Activated naive CD8-positive, alpha-beta T cell treated with anti-CD3 and anti-CD28 coated beads, Interleukin-2, amount 10 ng/mL, durations not matched to agents 7 days and 5 days (primary cell): ENCODE measurements at regions not wholly inside any gene's neighbourhood (a gene's known extent, or its start where the extent isn't known, plus 50 kb on each side); places are given as distances from the start of the nearest gene placed in this dataset.

Source experiments
- ATAC-seq: fragments of 150-1000 bp; cut with Tn5 transposase; one replicate; pipeline ENCODE4 v1.10.0; 2021; ENCODE audit warnings: low read depth, moderate library complexity
- POLR2A ChIA-PET: fragments of 350-600 bp; sonication (Branson Sonifier 250); formaldehyde crosslinking; loops from one replicate; lab custom pipeline; 2021; ENCODE audit warnings: antibody characterized with exemption; lab: Charles Lee
- DNase-seq: peaks from one replicate; pipeline ENCODE4 v3.0.0; 2021
- H3K27ac Mint-ChIP-seq: one replicate; pipeline ENCODE4 v1.8.0; 2022; ENCODE audit warnings: mild to moderate bottlenecking, mixed read lengths
- H3K27me3 Mint-ChIP-seq: one replicate; pipeline ENCODE4 v1.8.0; 2022; ENCODE audit warnings: mild to moderate bottlenecking, moderate library complexity, mixed read lengths
- H3K36me3 Mint-ChIP-seq: one replicate; pipeline ENCODE4 v1.8.0; 2021; ENCODE audit warnings: mild to moderate bottlenecking, mixed read lengths
- H3K4me1 Mint-ChIP-seq: one replicate; pipeline ENCODE4 v1.8.0; 2021; ENCODE audit warnings: mixed read lengths
- H3K4me3 Mint-ChIP-seq: one replicate; pipeline ENCODE4 v1.8.0; 2022; ENCODE audit warnings: mild to moderate bottlenecking, moderate library complexity, mixed read lengths
- H3K9me3 Mint-ChIP-seq: one replicate; pipeline ENCODE4 v1.8.0; 2021; ENCODE audit warnings: mixed read lengths

- Mint-ChIP-seq H3K27me3 (no peaks in the 10 kb centered on the region), H3K4me3 (no peak overlapping the region), H3K27ac (no peak overlapping the region), H3K36me3 (no peaks in the 10 kb centered on the region), H3K9me3 (no peaks in the 10 kb centered on the region), H3K4me1 (no peaks in the 10 kb centered on the region)
- no peak for DNase-seq
- POLR2A ChIA-PET: no interaction called here
- no peak for ATAC-seq
Observed at GRCh38 chrX:99654188-99654587, 755.9 kb downstream of the PCDH19 start.

DNA sequence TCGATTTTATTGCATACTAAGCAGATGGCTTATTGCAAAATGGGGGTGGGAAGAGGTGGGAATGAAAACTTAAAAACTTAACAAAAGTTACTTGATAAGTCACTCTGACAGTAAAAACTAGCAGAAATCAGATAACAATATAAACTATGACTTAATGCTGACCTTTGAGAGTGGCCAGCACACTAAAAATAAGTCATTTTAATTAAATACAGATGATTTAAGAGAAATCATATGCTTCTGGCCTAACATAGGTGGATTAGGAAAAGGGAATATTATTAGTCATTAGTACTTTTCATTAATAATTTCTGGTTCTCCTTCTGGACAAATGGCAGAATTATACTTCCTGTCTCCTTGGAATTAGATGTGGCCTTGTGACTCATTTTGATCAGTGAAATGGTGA is 756.7 kb downstream of the PCDH19 start:
- Mint-ChIP-seq H3K27me3 (no peaks in the 10 kb centered on the region), H3K36me3 (no peaks in the 10 kb centered on the region), H3K27ac (no peak overlapping the region), H3K4me3 (no peak overlapping the region), H3K9me3 (no peaks in the 10 kb centered on the region), H3K4me1 (no peaks in the 10 kb centered on the region)
- POLR2A ChIA-PET: no interaction called here
- ATAC-seq: no peak
- DNase-seq: no peak

DNA sequence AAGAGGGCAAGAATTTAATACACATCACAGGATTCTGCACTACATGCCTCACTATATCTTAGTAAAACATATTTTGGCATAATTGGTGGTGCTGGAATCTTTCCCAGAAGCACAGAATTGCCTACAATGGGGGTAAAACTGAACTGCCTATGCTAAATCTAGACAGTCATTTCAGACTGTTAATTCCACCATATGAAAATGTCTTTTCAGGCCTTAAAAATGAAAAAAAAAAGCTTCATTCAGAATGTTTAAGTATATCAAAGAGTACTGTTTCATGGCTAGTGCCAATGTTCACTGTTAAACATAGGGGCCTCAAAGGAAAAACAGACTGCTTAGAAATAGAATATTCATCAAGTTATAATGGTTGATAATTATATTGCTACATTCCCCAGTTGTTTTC is 797.0 kb downstream of the PCDH19 start:
- no peak overlapping the region for H3K4me3 Mint-ChIP-seq
- no peak for DNase-seq
- H3K27me3 Mint-ChIP-seq: no peaks in the 10 kb centered on the region
- no peaks in the 10 kb centered on the region for H3K36me3 Mint-ChIP-seq
- no peak overlapping the region for H3K27ac Mint-ChIP-seq
- POLR2A ChIA-PET: no interaction called here
- H3K4me1 Mint-ChIP-seq: no peaks in the 10 kb centered on the region
- ATAC-seq: no peak
- no peaks in the 10 kb centered on the region for H3K9me3 Mint-ChIP-seq

DNA sequence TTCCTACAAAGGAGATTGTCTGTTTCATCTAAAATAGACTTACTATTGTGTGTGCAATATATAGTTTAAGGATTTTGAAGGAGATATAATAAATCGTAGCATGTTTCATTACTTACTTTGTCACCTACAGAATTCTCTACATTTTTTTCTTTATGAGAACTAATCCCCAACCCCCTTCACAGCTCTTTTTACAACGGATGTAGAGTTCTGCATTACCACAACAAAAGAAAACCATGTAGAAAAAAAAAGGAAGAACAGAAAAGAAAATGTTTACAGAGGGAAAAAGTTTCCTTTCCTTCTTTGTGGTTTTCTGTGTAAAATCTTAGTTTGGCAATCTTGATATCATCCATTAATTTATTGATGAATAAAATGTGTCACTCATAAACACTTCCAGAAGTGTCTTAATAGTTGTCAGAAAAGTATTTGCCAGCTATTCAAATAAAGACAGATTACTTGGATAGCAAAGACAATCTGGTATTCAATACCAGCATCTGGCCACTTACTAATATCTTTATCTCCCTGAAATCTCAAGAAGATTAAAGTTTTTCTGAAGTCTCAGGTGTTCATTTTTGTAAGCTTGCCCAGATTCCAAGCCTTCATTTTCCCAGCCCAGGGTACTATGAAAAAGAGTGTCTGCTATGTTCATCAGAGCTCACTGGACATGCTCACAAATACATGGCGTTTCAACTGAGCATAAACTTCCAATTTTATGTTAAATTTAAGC is 806.8 kb downstream of the PCDH19 start:
- no peak for ATAC-seq
- DNase-seq: no peak

GRCh38 chrX:99602107-99602506 is 808.0 kb downstream of the PCDH19 start:
- no peak overlapping the region for H3K4me3 Mint-ChIP-seq
- H3K9me3 Mint-ChIP-seq: no peaks in the 10 kb centered on the region
- H3K27ac Mint-ChIP-seq: no peak overlapping the region
- DNase-seq (no peak), ATAC-seq (no peak)
- H3K27me3 Mint-ChIP-seq: no peaks in the 10 kb centered on the region
- H3K36me3 Mint-ChIP-seq: no peaks in the 10 kb centered on the region
- no peaks in the 10 kb centered on the region for H3K4me1 Mint-ChIP-seq
- POLR2A ChIA-PET: no interaction called here

More for the DNA sequence above, 806.8 kb downstream of the PCDH19 start:
- H3K4me3 Mint-ChIP-seq: no peak overlapping the region
- H3K27ac Mint-ChIP-seq: no peak overlapping the region
- no peaks in the 10 kb centered on the region for H3K9me3 Mint-ChIP-seq
- no peaks in the 10 kb centered on the region for H3K36me3 Mint-ChIP-seq
- no peaks in the 10 kb centered on the region for H3K4me1 Mint-ChIP-seq
- POLR2A ChIA-PET: no interaction called here
- no peaks in the 10 kb centered on the region for H3K27me3 Mint-ChIP-seq

DNA sequence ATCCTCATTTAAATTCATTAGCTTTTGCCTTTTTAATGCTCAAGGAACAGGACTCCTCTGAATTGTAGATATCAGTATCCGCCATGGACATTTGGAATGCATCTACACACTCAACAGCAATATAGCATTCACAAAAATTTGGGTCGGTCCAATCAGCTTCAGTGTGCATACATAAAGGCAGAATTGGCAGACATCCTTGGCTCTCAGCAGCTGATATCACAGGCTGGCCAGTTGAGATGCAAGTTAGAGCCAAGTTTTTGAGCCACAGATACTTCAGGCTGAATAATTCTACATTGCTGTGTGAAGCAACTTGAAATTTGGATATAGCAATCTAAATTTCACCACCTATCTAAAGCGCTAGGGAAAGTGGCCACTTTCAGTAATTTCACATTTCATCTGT is 821.1 kb downstream of the PCDH19 start:
- no peak overlapping the region for H3K4me3 Mint-ChIP-seq
- DNase-seq: no peak
- H3K36me3 Mint-ChIP-seq: no peaks in the 10 kb centered on the region
- ATAC-seq: no peak
- H3K27ac Mint-ChIP-seq: no peak overlapping the region
- no peaks in the 10 kb centered on the region for H3K27me3 Mint-ChIP-seq
- no peaks in the 10 kb centered on the region for H3K9me3 Mint-ChIP-seq
- no peaks in the 10 kb centered on the region for H3K4me1 Mint-ChIP-seq
- POLR2A ChIA-PET: no interaction called here

DNA sequence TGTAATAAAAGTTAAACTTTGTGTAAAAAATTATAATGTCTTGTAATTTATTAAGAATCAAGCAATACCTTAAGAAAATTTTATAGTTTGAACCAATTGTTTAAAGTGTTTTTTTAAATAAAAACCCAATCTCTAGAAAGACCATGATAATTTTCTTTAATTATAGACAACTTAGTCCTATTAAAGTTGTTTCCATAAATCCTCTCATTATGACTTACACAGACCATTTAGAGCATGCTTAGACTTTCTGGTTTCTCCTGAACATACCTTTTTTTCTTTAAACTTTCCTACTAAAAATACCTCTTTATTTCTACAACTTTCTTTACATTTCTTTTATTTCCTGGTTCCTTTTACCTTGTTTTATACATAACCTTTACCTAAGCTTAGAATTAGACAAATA is 837.4 kb downstream of the PCDH19 start:
- DNase-seq: no peak
- Mint-ChIP-seq H3K27me3 (no peaks in the 10 kb centered on the region), H3K4me3 (no peak overlapping the region), H3K36me3 (no peaks in the 10 kb centered on the region), H3K9me3 (peaks cover 5% of the 10 kb centered on the region), H3K4me1 (no peaks in the 10 kb centered on the region), H3K27ac (no peak overlapping the region)
- POLR2A ChIA-PET: no interaction called here
- ATAC-seq: no peak

GRCh38 chrX:99549381-99549780 is 860.7 kb downstream of the PCDH19 start:
- no peaks in the 10 kb centered on the region for H3K27me3 Mint-ChIP-seq
- no peak overlapping the region for H3K4me3 Mint-ChIP-seq
- peaks cover 3% of the 10 kb centered on the region for H3K9me3 Mint-ChIP-seq
- DNase-seq: no peak
- no peaks in the 10 kb centered on the region for H3K4me1 Mint-ChIP-seq
- no peak for ATAC-seq
- H3K27ac Mint-ChIP-seq: no peak overlapping the region
- POLR2A ChIA-PET: no interaction called here
- no peaks in the 10 kb centered on the region for H3K36me3 Mint-ChIP-seq

DNA sequence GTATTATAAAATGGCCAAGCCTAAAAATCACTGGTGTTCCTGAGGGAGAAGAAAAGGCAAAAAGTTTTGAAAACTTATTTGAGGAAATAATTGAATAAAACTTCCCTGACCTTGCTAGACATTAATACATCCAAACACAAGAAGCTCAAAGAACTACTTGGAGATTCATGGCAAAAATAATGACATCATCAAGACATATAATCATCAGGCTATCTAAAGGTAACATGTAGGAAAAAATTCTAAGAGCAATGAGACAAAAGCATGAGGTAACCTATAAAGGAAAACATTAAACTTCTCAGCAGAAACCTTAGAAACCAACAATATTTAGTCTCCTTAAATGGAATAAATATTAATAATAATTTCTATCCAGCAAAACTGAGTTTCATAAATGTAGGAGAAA is 887.6 kb downstream of the PCDH19 start:
- no peak overlapping the region for H3K4me3 Mint-ChIP-seq
- no peaks in the 10 kb centered on the region for H3K9me3 Mint-ChIP-seq
- DNase-seq: no peak
- H3K4me1 Mint-ChIP-seq: no peaks in the 10 kb centered on the region
- no peaks in the 10 kb centered on the region for H3K36me3 Mint-ChIP-seq
- POLR2A ChIA-PET: no interaction called here
- no peak for ATAC-seq
- H3K27me3 Mint-ChIP-seq: no peaks in the 10 kb centered on the region
- H3K27ac Mint-ChIP-seq: no peak overlapping the region

- Mint-ChIP-seq H3K27me3 (no peaks in the 10 kb centered on the region), H3K36me3 (no peaks in the 10 kb centered on the region), H3K4me3 (no peak overlapping the region), H3K9me3 (no peaks in the 10 kb centered on the region), H3K27ac (no peak overlapping the region), H3K4me1 (no peaks in the 10 kb centered on the region)
- POLR2A ChIA-PET: no interaction called here
- DNase-seq (no peak), ATAC-seq (no peak)
Observed at GRCh38 chrX:99507768-99508167, 902.3 kb downstream of the PCDH19 start.

DNA sequence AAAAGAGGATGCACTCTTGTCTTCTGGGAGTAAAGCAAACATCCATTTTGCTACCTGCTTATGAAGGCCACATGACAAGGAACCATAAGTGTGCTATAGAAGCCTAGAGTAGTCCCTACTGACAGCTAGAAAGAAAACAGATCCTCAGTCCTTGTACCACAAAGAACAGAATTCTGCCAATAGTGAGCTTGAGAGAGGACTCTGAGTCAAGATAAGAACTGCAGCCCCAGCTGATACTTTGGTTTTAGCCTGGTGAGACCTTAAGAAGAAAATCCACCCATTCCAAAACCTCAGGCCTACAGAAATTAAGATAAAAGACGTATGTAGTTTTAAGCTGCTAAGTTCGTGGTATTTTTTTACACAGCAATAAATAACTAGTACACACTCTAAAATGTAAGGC is 914.6 kb downstream of the PCDH19 start:
- H3K4me1 Mint-ChIP-seq: no peaks in the 10 kb centered on the region
- no peak for ATAC-seq
- H3K4me3 Mint-ChIP-seq: no peak overlapping the region
- peaks cover 2% of the 10 kb centered on the region for H3K9me3 Mint-ChIP-seq
- H3K27me3 Mint-ChIP-seq: no peaks in the 10 kb centered on the region
- H3K36me3 Mint-ChIP-seq: no peaks in the 10 kb centered on the region
- no peak overlapping the region for H3K27ac Mint-ChIP-seq
- POLR2A ChIA-PET: no interaction called here
- no peak for DNase-seq

GRCh38 chrX:99494668-99495067 is 915.4 kb downstream of the PCDH19 start:
- POLR2A ChIA-PET: no interaction called here
- Mint-ChIP-seq H3K27ac (no peak overlapping the region), H3K36me3 (no peaks in the 10 kb centered on the region), H3K4me1 (no peaks in the 10 kb centered on the region), H3K27me3 (no peaks in the 10 kb centered on the region), H3K4me3 (no peak overlapping the region), H3K9me3 (peaks cover 2% of the 10 kb centered on the region)
- DNase-seq: no peak
- no peak for ATAC-seq

DNA sequence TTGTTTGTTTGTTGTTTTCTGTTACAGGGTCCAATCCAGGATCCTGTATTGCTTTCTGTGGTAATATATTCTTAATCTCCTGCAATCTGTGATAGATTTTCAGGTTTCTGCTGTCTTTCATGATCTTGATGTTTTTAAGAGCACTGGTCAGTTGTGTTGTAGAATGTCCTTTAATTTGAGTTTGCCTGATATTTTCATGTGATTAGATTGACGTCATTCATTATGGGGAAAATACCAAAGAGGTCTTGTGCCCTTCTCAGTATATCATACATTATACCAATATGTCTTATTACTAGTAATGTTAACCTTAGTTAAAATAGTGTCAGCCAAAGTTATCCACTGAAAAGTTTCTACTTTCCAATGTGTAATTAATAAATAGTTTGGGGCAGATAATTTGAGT is 929.3 kb downstream of the PCDH19 start:
- H3K27me3 Mint-ChIP-seq: no peaks in the 10 kb centered on the region
- no peaks in the 10 kb centered on the region for H3K9me3 Mint-ChIP-seq
- no peak overlapping the region for H3K4me3 Mint-ChIP-seq
- H3K36me3 Mint-ChIP-seq: no peaks in the 10 kb centered on the region
- no peaks in the 10 kb centered on the region for H3K4me1 Mint-ChIP-seq
- POLR2A ChIA-PET: no interaction called here
- DNase-seq (no peak), ATAC-seq (no peak)
- no peak overlapping the region for H3K27ac Mint-ChIP-seq

GRCh38 chrX:99469439-99469838 is 940.6 kb downstream of the PCDH19 start:
- Mint-ChIP-seq H3K36me3 (no peaks in the 10 kb centered on the region), H3K27me3 (no peaks in the 10 kb centered on the region), H3K27ac (no peak overlapping the region), H3K4me3 (no peak overlapping the region), H3K4me1 (no peaks in the 10 kb centered on the region), H3K9me3 (no peaks in the 10 kb centered on the region)
- POLR2A ChIA-PET: no interaction called here
- no peak for DNase-seq
- ATAC-seq: no peak

- Mint-ChIP-seq H3K4me3 (no peak overlapping the region), H3K36me3 (no peaks in the 10 kb centered on the region), H3K27ac (no peak overlapping the region), H3K27me3 (no peaks in the 10 kb centered on the region), H3K9me3 (no peaks in the 10 kb centered on the region), H3K4me1 (no peaks in the 10 kb centered on the region)
- no peak for ATAC-seq
- POLR2A ChIA-PET: no interaction called here
- no peak for DNase-seq
Observed at GRCh38 chrX:99468993-99469392, 941.1 kb downstream of the PCDH19 start.
